Retinal pigment epithelial cell (primary cell): ENCODE measurements at regions not wholly inside any gene's neighbourhood (a gene's known extent, or its start where the extent isn't known, plus 50 kb on each side); places are given as distances from the start of the nearest gene placed in this dataset.

Experiments
- DNase-seq: peaks from one replicate; pipeline ENCODE4 v3.0.0-alpha.2; 2010; ENCODE audit warnings: low read depth
- H3K4me3 ChIP-seq: 2 replicates; pipeline ENCODE4 v1.5.1; 2011; ENCODE audit warnings: mild to moderate bottlenecking, low read length, control low read depth, moderate library complexity
- TF ChIP-seq, protein P1 (sequence below): conservative IDR thresholded peaks from 2 replicates; pipeline ENCODE4 v1.5.1; 2011; ENCODE audit warnings: low read depth, low read length, control low read depth, inconsistent platforms

DNA sequence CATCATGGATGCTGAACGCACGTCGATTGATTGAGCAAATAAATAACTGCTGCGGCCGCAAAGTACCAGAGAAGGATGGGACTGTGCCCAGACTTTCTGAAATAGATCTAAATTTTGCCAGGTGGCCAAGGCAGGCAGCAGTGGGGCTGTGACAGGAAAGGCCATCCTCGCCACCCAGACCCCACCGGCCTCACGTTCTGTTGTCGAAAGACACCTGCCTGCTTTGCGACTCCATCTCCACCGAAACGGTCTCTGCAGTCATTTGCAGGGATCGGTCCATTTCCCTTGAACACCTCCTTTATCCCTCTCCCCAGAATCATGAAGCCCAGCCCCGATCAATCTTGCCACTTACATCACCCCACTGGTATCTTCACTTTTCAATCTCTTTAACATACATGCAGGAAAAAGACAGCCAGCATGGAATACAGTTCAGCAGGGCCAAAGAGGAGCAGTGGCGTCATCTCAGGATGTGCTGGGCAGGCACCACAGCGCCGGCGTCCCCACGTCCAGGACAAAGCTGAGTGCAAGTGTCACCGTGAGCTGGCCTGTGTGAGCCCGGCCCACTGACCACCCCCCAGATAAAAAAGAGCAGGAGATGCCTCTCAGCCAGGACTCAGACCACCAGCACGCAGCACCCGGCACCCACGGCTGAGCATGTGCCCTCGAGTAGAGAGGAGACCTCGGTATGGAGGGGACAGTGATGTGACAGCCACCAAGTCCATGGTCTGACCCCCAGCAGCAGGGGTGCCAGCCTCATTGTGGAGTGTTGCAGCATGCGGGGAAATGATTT lies 610.3 kb downstream of the TBC1D22A start:
- TF ChIP-seq, protein P1, sequence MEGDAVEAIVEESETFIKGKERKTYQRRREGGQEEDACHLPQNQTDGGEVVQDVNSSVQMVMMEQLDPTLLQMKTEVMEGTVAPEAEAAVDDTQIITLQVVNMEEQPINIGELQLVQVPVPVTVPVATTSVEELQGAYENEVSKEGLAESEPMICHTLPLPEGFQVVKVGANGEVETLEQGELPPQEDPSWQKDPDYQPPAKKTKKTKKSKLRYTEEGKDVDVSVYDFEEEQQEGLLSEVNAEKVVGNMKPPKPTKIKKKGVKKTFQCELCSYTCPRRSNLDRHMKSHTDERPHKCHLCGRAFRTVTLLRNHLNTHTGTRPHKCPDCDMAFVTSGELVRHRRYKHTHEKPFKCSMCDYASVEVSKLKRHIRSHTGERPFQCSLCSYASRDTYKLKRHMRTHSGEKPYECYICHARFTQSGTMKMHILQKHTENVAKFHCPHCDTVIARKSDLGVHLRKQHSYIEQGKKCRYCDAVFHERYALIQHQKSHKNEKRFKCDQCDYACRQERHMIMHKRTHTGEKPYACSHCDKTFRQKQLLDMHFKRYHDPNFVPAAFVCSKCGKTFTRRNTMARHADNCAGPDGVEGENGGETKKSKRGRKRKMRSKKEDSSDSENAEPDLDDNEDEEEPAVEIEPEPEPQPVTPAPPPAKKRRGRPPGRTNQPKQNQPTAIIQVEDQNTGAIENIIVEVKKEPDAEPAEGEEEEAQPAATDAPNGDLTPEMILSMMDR = no peak
- no peak for DNase-seq
- H3K4me3 ChIP-seq = no peak overlapping the region

DNA sequence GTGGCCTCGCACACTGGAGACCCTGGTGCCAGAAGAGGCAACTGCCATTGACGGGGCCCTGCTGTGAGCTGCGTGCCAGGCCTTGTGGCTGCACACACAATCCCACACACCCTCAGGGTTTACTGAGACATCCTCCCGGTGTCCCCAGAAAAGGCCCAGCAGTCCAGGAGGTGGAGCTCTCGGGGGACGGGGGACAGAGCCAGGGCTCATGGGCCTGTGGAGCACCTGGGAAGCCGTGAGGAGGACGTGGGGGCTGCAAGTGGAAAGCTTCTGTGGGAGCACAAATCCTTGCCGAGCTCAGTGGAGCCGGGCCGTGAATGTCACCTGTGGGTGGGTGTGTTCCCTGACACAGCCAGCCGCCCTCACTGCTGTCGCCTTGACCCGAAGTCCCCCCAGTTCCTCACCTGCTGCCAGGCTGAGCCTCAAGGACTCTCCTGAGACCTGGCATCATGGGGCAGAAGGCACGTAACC lies 609.7 kb downstream of the TBC1D22A start:
- TF ChIP-seq, protein P1 = no peak
- no peak for DNase-seq

DNA sequence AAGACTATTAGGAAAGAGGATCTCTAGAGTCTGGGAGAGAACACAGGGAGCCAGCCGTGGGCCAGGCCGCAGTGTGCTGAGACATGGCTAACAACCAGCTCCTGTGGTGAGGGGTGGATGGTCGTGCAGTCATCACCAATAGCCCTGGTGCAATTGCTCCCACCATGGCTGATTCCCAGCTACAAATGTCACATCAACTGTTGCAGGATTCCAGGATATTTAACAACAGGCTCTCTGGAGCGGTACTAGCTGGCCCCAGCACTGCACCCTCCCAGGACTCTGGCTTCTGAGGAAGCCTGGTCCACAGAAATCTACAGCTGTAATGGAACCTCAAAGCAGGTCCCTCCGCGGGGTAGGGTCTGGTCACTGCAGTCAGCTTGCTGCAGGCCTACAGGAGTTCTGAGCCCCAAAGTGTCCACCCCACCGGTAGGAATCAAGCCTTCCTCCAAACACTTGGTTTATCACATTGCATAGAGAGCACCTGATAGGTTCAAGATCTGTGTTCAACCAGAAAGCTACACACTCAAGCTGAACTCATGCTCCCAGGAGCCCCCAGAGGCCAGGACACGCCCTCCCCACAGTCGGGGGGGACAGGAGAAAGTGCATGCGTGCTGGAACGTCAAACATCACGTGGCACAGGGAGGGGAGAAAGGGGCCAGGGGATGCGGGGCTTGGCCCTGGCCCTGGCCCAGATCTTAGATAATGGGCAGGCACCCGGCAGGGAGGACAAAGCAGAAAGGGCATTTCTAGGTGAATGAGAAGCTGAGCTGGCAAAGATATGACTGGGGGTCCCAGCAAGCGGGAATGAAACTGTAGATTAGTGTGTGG lies 609.0 kb downstream of the TBC1D22A start:
- no peak overlapping the region for H3K4me3 ChIP-seq
- no peak for DNase-seq
- TF ChIP-seq, protein P1 = no peak

More for the DNA sequence above, 609.7 kb downstream of the TBC1D22A start:
- no peak overlapping the region for H3K4me3 ChIP-seq

DNA sequence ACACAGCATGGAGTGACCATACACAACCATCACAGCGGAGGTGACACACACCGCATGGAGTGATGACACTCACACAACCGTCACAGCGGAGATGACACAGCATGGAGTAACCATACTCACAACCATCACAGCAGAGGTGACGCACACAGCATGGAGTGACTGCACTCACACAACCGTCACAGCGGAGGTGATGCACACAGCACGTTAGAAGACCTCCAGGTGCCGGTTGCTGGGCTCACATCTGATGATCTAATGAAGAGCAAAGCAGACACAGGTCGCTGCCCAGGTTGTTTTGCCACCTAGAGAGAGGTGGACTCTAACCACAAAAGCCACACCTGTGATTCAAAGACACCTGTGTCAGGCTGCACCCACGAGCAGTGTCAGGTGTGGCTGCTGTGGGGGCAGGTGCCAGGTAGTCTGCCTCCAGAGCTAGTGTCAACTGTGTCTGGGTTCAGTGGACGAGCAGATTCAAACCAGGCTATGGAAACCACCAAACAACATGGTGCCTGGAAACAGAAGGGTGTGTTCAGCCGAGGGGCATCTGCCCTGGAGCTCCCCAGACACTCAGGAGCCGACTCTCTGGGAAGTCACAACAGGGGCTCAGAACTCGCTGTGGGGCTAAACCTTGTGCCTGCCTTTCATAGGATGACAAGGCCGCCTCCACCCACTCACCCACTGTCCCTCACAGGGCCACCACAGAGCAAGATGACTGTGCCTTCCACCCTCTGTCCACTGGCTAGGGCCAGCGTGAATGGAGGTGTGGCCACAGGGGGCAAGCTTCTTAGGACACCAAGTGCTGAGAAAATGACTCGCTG lies 608.2 kb downstream of the TBC1D22A start:
- no peak overlapping the region for H3K4me3 ChIP-seq
- TF ChIP-seq, protein P1 = no peak
- no peak for DNase-seq

DNA sequence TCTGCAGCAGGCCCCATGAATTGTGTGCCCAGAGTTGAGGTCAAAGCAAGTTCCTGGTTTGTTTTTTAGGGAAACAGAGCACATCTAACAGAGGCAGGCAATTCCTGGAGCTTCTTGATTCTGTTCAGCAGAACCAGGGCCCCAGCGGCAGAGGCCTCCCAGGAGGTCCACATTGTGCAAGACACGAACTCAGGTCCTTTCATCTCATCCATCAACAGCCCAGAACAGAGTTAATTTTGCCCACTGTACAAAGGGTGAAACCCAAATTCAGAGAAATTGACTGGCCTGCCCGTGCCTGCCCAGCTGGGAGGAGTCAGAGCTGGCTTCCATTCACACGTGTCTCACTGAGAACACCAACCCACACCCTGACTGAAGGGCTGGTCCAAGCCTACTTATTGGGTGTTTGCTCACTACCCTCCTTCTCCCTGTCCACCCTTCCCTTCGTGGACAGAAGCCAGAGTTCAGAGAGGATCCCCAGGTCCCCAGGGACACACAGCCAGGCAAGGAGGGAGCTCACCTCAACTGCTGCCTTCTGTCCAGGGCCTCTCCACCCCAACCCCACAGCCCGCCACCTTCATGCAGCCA lies 607.1 kb downstream of the TBC1D22A start:
- TF ChIP-seq, protein P1 = no peak
- H3K4me3 ChIP-seq = no peak overlapping the region
- DNase-seq = no peak

DNA sequence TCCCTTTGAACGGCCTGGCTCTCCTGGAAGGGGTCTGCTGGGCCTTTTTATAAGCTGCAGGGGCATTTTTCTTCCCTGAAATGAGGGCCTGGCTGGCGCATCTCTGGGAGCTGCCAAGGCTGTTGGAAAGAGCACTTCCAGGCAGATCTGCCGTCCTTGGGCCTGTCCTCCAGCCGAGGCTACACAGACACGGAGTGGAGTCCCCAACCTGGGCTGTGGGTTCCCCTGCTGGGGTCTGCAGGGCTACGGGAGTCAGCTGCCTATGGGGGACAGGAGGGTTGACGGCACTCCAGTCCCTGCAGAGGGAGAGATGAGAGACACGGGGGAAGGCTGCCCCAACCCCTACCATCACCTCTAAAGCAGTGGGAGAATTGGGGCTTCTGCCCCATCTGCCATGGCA lies 606.6 kb downstream of the TBC1D22A start:
- H3K4me3 ChIP-seq = no peak overlapping the region
- TF ChIP-seq, protein P1 = no peak
- DNase-seq = no peak
